GM12873 (cell line): ENCODE measurements at regions not wholly inside any gene's neighbourhood (a gene's known extent, or its start where the extent isn't known, plus 50 kb on each side); places are given as distances from the start of the nearest gene placed in this dataset.

Experiments
- TF ChIP-seq, protein P1 (sequence below): IDR thresholded peaks from 2 replicates; pipeline ENCODE4 v1.5.1; 2012; ENCODE audit warnings: low read depth, mild to moderate bottlenecking, moderate library complexity, low read length, control low read depth; ENCODE audit not compliant: insufficient read depth; ENCODE audit errors: missing control alignments

DNA sequence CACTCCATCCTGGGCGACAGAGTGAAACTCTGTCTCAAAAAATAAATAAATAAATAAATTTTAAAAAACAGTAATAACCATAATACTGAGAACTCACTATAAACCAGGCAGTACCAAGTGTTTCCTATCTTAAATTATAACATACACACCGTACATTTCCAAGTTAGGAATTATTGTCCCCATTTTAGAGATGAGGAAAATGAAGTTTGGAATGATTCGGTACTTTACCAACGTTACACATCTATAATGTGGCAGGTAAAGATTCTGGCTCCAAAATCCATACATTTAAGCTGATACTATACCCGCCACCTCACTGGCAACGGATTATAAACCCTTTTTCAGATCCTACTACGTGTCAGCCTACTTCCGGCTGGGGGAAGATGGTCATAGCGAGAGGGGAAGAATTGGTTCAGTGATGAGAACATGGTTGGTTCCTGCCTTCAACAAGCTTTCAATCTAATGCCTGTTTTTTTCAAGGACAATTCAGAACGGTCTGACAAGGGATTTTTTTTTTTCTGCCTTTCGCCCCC lies 105.9 kb upstream of the ATF7IP start:
- TF ChIP-seq, protein P1, sequence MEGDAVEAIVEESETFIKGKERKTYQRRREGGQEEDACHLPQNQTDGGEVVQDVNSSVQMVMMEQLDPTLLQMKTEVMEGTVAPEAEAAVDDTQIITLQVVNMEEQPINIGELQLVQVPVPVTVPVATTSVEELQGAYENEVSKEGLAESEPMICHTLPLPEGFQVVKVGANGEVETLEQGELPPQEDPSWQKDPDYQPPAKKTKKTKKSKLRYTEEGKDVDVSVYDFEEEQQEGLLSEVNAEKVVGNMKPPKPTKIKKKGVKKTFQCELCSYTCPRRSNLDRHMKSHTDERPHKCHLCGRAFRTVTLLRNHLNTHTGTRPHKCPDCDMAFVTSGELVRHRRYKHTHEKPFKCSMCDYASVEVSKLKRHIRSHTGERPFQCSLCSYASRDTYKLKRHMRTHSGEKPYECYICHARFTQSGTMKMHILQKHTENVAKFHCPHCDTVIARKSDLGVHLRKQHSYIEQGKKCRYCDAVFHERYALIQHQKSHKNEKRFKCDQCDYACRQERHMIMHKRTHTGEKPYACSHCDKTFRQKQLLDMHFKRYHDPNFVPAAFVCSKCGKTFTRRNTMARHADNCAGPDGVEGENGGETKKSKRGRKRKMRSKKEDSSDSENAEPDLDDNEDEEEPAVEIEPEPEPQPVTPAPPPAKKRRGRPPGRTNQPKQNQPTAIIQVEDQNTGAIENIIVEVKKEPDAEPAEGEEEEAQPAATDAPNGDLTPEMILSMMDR: no peak

GRCh38 chr12:14260011-14260993 lies 105.2 kb upstream of the ATF7IP start:
- TF ChIP-seq, protein P1: no peak

- TF ChIP-seq, protein P1: no peak
These were observed 104.4 kb upstream of the ATF7IP start for GRCh38 chr12:14261096-14261495.

DNA sequence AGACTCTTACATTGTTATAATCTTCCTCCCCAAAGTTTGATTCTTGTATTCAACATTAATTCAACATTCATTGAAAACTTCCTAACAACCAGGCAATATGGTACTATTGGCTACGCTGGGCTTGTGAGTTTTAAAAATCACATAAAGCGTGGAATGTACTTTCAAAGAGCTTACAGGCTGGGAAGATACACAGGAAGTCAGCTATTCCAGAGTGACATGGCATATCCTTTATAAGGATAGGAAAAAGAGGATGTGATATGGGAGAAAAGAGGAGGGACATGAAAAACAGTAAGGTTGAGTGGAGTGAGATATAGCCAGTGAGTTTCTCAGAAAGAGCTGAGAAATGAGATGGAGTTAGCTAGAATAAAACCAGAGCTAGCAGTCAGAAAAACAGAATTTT lies 103.6 kb upstream of the ATF7IP start:
- TF ChIP-seq, protein P1: no peak

- TF ChIP-seq, protein P1: no peak
These were observed 102.5 kb upstream of the ATF7IP start for GRCh38 chr12:14262771-14263511.

- TF ChIP-seq, protein P1: no peak
These were observed 101.7 kb upstream of the ATF7IP start for GRCh38 chr12:14263742-14264141.

DNA sequence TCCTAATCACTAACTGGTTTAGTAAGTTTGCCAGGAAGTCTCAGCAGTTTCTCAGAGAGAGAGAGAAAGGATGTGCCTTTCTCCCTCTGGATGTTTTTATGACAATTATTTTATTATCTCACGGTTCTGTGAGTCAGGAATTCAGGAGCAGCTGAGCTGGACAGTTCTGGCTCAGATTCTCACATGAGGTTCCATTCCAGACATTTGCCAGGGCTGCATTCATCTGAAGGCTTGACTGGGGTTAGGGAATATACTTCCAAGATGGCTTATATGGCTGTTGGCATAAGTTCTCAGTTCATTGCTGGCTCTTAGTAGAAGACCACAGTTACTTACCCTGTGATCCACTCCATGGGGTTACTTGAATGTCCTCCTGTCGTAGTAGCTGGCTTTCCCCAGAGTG lies 101.2 kb upstream of the ATF7IP start:
- TF ChIP-seq, protein P1: no peak
